K562 (cell line): ENCODE measurements at regions not wholly inside any gene's neighbourhood (a gene's known extent, or its start where the extent isn't known, plus 50 kb on each side); places are given as distances from the start of the nearest gene placed in this dataset.

Source experiments
- ATAC-seq: fragments of 200-7000 bp; cut with Tn5 transposase; 3 replicates; pipeline ENCODE4 v1.9.1; 2020; ENCODE audit warnings: moderate library complexity
- BruUV-seq: library from RNA; stranded (reverse); fragments of 400-500 nt; replicated peaks from 2 replicates; lab custom pipeline; 2021; lab: Mats Ljungman, UMichigan
- CTCF ChIA-PET: fragments of 300-600 bp; formaldehyde crosslinking; extraction: SDS; loops from one replicate; lab custom pipeline; 2021; ENCODE audit warnings: low intra/inter-chr PET ratio; lab: Yijun Ruan, JAX
- POLR2A ChIA-PET: fragments of 300-600, 350-650 bp; sonication (Branson Sonifier 250); formaldehyde crosslinking; extraction: SDS; loops from one replicate; lab custom pipeline; 2021; ENCODE audit warnings: antibody characterized with exemption, inconsistent platforms; lab: Yijun Ruan, JAX
- DNase-seq, 4 experiments: peaks; one replicate each; pipeline versions ENCODE4 v3.0.0 to v3.0.0-alpha.2; 2011 to 2018; ENCODE audit warnings: low spot score in 3 of 4, mixed read lengths in 3 of 4; ENCODE audit errors: extremely low read depth in 1 of 4
- FAIRE-seq: peaks from 2 replicates; lab custom pipeline; 2011; peaks lifted over from hg19 to GRCh38; lab: Jason Lieb, UNC
- H2AFZ ChIP-seq: 2 replicates; pipeline ENCODE4 v1.6.0; 2011; ENCODE audit warnings: low read depth, low read length, control low read depth, inconsistent platforms
- H3K27ac ChIP-seq: fragments of 200-600 bp; 3 replicates; pipeline ENCODE4 v1.8.0; 2011; ENCODE audit warnings: low read depth, mild to moderate bottlenecking, control low read depth, inconsistent platforms, low read length, moderate library complexity, mixed read lengths; ENCODE audit errors: extremely low read depth
- H3K27me3 ChIP-seq, 2 experiments: fragments of 300-600 bp in 1 of 2; 2 replicates in 1 of 2; 3 replicates in 1 of 2; pipeline versions ENCODE4 v1.6.0 to v1.8.0; 2011; ENCODE audit warnings: inconsistent platforms in 2 of 2, low read length in 2 of 2, mild to moderate bottlenecking in 1 of 2, mixed read lengths in 1 of 2, moderate library complexity in 1 of 2; ENCODE audit not compliant: control insufficient read depth in 2 of 2, insufficient read depth in 2 of 2
- H3K36me3 ChIP-seq: fragments of 300-600 bp; 3 replicates; pipeline ENCODE4 v1.8.0; 2011; ENCODE audit warnings: mild to moderate bottlenecking, low read length, inconsistent platforms; ENCODE audit not compliant: control insufficient read depth, insufficient read depth
- H3K4me1 ChIP-seq, 2 experiments: fragments of 200-600 bp in 1 of 2; replicated peaks in 1 of 2; 2 replicates in 1 of 2; 3 replicates in 1 of 2; pipeline versions ENCODE4 v1.5.1 to v1.8.0; 2011; ENCODE audit warnings: inconsistent platforms in 2 of 2, low read length in 2 of 2, mild to moderate bottlenecking in 1 of 2, mixed read lengths in 1 of 2, moderate library complexity in 1 of 2; ENCODE audit not compliant: control insufficient read depth in 2 of 2, insufficient read depth in 2 of 2
- H3K4me2 ChIP-seq: 2 replicates; pipeline ENCODE4 v1.6.1; 2011; ENCODE audit warnings: low read length, control low read depth, inconsistent platforms, mixed read lengths; ENCODE audit not compliant: insufficient read depth
- H3K4me3 ChIP-seq: fragments of 200-600 bp; sonication (generic), shearing (Covaris generic); 2 replicates; pipeline ENCODE4 v1.5.1; 2016; ENCODE audit warnings: control low read depth, inconsistent platforms
- H3K79me2 ChIP-seq: fragments of 200-600 bp; 3 replicates; pipeline ENCODE4 v1.8.0; 2011; ENCODE audit warnings: low read length, inconsistent platforms; ENCODE audit not compliant: control insufficient read depth, insufficient read depth
- H3K9ac ChIP-seq, 2 experiments: 2 replicates each; pipeline versions ENCODE4 v1.6.0 to v1.6.1; 2011; ENCODE audit warnings: low read depth in 2 of 2, low read length in 2 of 2, control low read depth in 1 of 2, inconsistent platforms in 1 of 2, mild to moderate bottlenecking in 1 of 2, mixed read lengths in 1 of 2; ENCODE audit not compliant: insufficient read depth in 1 of 2
- H3K9me1 ChIP-seq: one replicate; pipeline ENCODE4 v1.6.0; 2011; ENCODE audit warnings: inconsistent platforms, mild to moderate bottlenecking, low read length, moderate library complexity; ENCODE audit not compliant: control insufficient read depth, insufficient read depth
- H3K9me3 ChIP-seq: replicated peaks from 2 replicates; pipeline ENCODE4 v1.5.1; 2011; ENCODE audit warnings: low read depth, low read length, inconsistent platforms; ENCODE audit not compliant: control insufficient read depth, insufficient read depth
- H4K20me1 ChIP-seq: replicated peaks from 2 replicates; pipeline ENCODE4 v1.6.1; 2011; ENCODE audit warnings: low read length, inconsistent platforms, mixed read lengths; ENCODE audit not compliant: control insufficient read depth, insufficient read depth
- CSDE1 ChIP-seq, 2 experiments: fragments of 450-650 bp; IDR thresholded peaks; 2 replicates each; pipeline ENCODE4 v1.6.1; 2016; ENCODE audit warnings: mild to moderate bottlenecking in 1 of 2
- FOXJ3 ChIP-seq: sonication (generic); formaldehyde crosslinking; IDR thresholded peaks from 2 replicates; pipeline ENCODE4 v1.4.0; 2020; ENCODE audit warnings: mild to moderate bottlenecking, missing genetic modification reagents
- NR3C1 ChIP-seq: sonication (generic); formaldehyde crosslinking; IDR thresholded peaks from 2 replicates; pipeline ENCODE4 v1.8.1; 2022; ENCODE audit warnings: missing genetic modification reagents
- NRF1 ChIP-seq, 2 experiments: fragments of 450-650 bp; IDR thresholded peaks in 1 of 2; conservative IDR thresholded peaks in 1 of 2; 2 replicates each; pipeline ENCODE4 v1.6.1; 2014; ENCODE audit warnings: mild to moderate bottlenecking in 2 of 2
- ZFPM2 ChIP-seq: fragments of 250-450 bp; sonication (Bioruptor Pico); IDR thresholded peaks from 2 replicates; pipeline ENCODE4 v1.5.1; 2022; ENCODE audit warnings: mild to moderate bottlenecking
- WGBS: fragments of 100-300 bp; shearing (Covaris generic); methylation state at CpG from one replicate; pipeline ENCODE4 v1.1.6; 2016; ENCODE audit warnings: low coverage, mixed read lengths; ENCODE audit not compliant: insufficient coverage; ENCODE audit errors: missing lambda C conversion rate; 5-methylcytosine and 5-hydroxymethylcytosine counted together
- in situ Hi-C: fragments of 300-500 bp; cut with MboI; formaldehyde crosslinking; loops from 4 replicates; pipeline ENCODE4 v1.15.0; 2018; ENCODE audit warnings: inconsistent platforms, mixed read lengths
- intact Hi-C: fragments of 100-400 bp; cut with micrococcal nuclease; formaldehyde crosslinking; loops from 2 replicates; pipeline ENCODE4 v1.14.2; 2022
- TF ChIP-seq, protein P1 (sequence below): sonication (generic); formaldehyde crosslinking; IDR thresholded peaks from 2 replicates; pipeline ENCODE4 v1.8.0; 2022; ENCODE audit warnings: mild to moderate bottlenecking, missing genetic modification reagents, borderline replicate concordance
- TF ChIP-seq, protein P2 (sequence below): sonication (generic); formaldehyde crosslinking; IDR thresholded peaks from 2 replicates; pipeline ENCODE4 v1.8.0; 2022; ENCODE audit warnings: mild to moderate bottlenecking, low read depth, missing genetic modification reagents
- TF ChIP-seq, protein P3 (sequence below), 2 experiments: IDR thresholded peaks; 2 replicates each; pipeline ENCODE4 v1.6.1; 2011; ENCODE audit warnings: borderline replicate concordance in 1 of 2, control low read depth in 1 of 2, low read depth in 1 of 2, low read length in 1 of 2, mild to moderate bottlenecking in 1 of 2, mixed read lengths in 1 of 2, moderate library complexity in 1 of 2; ENCODE audit not compliant: insufficient read depth in 1 of 2, insufficient read length in 1 of 2, poor library complexity in 1 of 2, severe bottlenecking in 1 of 2; ENCODE audit errors: extremely low read depth in 1 of 2
- TF ChIP-seq, protein P4 (sequence below): fragments of 450-650 bp; IDR thresholded peaks from 2 replicates; pipeline ENCODE4 v1.6.1; 2016; ENCODE audit warnings: mild to moderate bottlenecking
- TF ChIP-seq, protein P5 (sequence below), 3 experiments: IDR thresholded peaks in 2 of 3; conservative IDR thresholded peaks in 1 of 3; 2 replicates each; pipeline ENCODE4 v1.5.1; 2011 to 2012; ENCODE audit warnings: low read length in 3 of 3, mild to moderate bottlenecking in 3 of 3, control low read depth in 2 of 3, improper control_type of control experiment in 1 of 3, inconsistent platforms in 1 of 3, low read depth in 1 of 3, mixed read lengths in 1 of 3, moderate library complexity in 1 of 3; ENCODE audit not compliant: insufficient read depth in 2 of 3

DNA sequence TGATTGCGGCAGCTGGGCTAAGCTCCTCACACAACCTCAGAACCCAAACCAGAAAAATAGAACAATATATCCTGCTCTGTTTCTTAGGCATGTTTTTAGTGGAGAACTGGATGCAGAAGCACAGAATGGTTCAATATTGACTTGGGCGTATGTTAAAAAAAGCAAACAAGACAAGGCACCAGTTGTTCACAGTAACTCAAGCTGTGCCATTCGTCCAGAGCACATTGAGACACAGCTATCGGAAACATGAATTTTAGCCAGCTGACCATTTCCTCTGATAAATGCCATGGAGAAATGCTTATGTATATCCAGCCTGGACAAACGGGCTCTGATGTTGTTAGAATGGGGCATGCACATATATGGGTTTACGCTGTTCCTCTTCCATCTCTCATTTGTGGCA is 129.2 kb upstream of the PDZRN3 start:
- no peak overlapping the region for H3K9ac ChIP-seq
- no peaks in the 10 kb centered on the region for H3K9me1 ChIP-seq
- in situ Hi-C loops (no loop called here), intact Hi-C loops (no loop called here)
- TF ChIP-seq, protein P1, sequence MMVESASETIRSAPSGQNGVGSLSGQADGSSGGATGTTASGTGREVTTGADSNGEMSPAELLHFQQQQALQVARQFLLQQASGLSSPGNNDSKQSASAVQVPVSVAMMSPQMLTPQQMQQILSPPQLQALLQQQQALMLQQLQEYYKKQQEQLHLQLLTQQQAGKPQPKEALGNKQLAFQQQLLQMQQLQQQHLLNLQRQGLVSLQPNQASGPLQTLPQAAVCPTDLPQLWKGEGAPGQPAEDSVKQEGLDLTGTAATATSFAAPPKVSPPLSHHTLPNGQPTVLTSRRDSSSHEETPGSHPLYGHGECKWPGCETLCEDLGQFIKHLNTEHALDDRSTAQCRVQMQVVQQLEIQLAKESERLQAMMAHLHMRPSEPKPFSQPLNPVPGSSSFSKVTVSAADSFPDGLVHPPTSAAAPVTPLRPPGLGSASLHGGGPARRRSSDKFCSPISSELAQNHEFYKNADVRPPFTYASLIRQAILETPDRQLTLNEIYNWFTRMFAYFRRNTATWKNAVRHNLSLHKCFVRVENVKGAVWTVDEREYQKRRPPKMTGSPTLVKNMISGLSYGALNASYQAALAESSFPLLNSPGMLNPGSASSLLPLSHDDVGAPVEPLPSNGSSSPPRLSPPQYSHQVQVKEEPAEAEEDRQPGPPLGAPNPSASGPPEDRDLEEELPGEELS (CRISPR knock-in tag) = no peak
- TF ChIP-seq, protein P2, sequence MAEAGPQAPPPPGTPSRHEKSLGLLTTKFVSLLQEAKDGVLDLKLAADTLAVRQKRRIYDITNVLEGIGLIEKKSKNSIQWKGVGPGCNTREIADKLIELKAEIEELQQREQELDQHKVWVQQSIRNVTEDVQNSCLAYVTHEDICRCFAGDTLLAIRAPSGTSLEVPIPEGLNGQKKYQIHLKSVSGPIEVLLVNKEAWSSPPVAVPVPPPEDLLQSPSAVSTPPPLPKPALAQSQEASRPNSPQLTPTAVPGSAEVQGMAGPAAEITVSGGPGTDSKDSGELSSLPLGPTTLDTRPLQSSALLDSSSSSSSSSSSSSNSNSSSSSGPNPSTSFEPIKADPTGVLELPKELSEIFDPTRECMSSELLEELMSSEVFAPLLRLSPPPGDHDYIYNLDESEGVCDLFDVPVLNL (CRISPR knock-in tag) = no peak
- TF ChIP-seq, protein P3, sequence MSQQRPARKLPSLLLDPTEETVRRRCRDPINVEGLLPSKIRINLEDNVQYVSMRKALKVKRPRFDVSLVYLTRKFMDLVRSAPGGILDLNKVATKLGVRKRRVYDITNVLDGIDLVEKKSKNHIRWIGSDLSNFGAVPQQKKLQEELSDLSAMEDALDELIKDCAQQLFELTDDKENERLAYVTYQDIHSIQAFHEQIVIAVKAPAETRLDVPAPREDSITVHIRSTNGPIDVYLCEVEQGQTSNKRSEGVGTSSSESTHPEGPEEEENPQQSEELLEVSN (IDR thresholded peaks at IDR 0.05; ENCODE audit: borderline replicate concordance in 1 of 2, extremely low read depth in 1 of 2, insufficient read depth in 1 of 2, insufficient read length in 1 of 2, low read depth in 1 of 2, low read length in 1 of 2, poor library complexity in 1 of 2, severe bottlenecking in 1 of 2) = no peak
- TF ChIP-seq NR3C1 (CRISPR knock-in tag) (no peak), NRF1 (conservative IDR thresholded peaks at IDR 0.05 in 1 of 2, IDR thresholded peaks at IDR 0.05 in 1 of 2) (no peak), ZFPM2 (CRISPR knock-in tag) (no peak), CSDE1 (IDR thresholded peaks at IDR 0.05) (no peak), FOXJ3 (CRISPR knock-in tag) (no peak)
- TF ChIP-seq, protein P4, sequence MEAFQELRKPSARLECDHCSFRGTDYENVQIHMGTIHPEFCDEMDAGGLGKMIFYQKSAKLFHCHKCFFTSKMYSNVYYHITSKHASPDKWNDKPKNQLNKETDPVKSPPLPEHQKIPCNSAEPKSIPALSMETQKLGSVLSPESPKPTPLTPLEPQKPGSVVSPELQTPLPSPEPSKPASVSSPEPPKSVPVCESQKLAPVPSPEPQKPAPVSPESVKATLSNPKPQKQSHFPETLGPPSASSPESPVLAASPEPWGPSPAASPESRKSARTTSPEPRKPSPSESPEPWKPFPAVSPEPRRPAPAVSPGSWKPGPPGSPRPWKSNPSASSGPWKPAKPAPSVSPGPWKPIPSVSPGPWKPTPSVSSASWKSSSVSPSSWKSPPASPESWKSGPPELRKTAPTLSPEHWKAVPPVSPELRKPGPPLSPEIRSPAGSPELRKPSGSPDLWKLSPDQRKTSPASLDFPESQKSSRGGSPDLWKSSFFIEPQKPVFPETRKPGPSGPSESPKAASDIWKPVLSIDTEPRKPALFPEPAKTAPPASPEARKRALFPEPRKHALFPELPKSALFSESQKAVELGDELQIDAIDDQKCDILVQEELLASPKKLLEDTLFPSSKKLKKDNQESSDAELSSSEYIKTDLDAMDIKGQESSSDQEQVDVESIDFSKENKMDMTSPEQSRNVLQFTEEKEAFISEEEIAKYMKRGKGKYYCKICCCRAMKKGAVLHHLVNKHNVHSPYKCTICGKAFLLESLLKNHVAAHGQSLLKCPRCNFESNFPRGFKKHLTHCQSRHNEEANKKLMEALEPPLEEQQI = no peak
- TF ChIP-seq, protein P5, sequence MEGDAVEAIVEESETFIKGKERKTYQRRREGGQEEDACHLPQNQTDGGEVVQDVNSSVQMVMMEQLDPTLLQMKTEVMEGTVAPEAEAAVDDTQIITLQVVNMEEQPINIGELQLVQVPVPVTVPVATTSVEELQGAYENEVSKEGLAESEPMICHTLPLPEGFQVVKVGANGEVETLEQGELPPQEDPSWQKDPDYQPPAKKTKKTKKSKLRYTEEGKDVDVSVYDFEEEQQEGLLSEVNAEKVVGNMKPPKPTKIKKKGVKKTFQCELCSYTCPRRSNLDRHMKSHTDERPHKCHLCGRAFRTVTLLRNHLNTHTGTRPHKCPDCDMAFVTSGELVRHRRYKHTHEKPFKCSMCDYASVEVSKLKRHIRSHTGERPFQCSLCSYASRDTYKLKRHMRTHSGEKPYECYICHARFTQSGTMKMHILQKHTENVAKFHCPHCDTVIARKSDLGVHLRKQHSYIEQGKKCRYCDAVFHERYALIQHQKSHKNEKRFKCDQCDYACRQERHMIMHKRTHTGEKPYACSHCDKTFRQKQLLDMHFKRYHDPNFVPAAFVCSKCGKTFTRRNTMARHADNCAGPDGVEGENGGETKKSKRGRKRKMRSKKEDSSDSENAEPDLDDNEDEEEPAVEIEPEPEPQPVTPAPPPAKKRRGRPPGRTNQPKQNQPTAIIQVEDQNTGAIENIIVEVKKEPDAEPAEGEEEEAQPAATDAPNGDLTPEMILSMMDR (IDR thresholded peaks at IDR 0.05 in 2 of 3, conservative IDR thresholded peaks at IDR 0.05 in 1 of 3; ENCODE audit: insufficient read depth in 2 of 3, low read depth in 1 of 3, low read length in 3 of 3) = no peak
- no peak for DNase-seq
- no peaks in the 10 kb centered on the region for H3K36me3 ChIP-seq
- WGBS = 4% methylated on average over 5 of the region's 6 CpGs
- no peak for ATAC-seq
- no peak for FAIRE-seq
- H3K4me2 ChIP-seq = no peak overlapping the region
- no peaks in the 10 kb centered on the region; a peak in 1 of 5 replicates for H3K27me3 ChIP-seq
- ChIA-PET POLR2A (no interaction called here), CTCF (no interaction called here)
- H3K27ac ChIP-seq = no peak overlapping the region
- no peaks in the 10 kb centered on the region for H3K79me2 ChIP-seq
- H3K4me1 ChIP-seq = no peaks in the 10 kb centered on the region
- H2AFZ ChIP-seq = no peak overlapping the region
- H4K20me1 ChIP-seq = no peaks in the 10 kb centered on the region
- no TSS peak for BruUV-seq
- no peaks in the 10 kb centered on the region for H3K9me3 ChIP-seq
- no peak overlapping the region for H3K4me3 ChIP-seq
